Hematopoietic multipotent progenitor cell treated with erythropoietin and hydrocortisone succinate and interleukin-3 and kit ligand, for 17 days (in vitro differentiated cells): ENCODE measurements at regions not wholly inside any gene's neighbourhood (a gene's known extent, or its start where the extent isn't known, plus 50 kb on each side); places are given as distances from the start of the nearest gene placed in this dataset.
"Not testable (repeated sequence)": the region's sequence is repeated elsewhere in the genome, so short reads cannot be mapped to it uniquely, and the experiment has no call there.

Experiments used
- DNase-seq: peaks from one replicate; pipeline ENCODE4 v3.0.0-alpha.2; 2015; ENCODE audit warnings: low spot score

DNA sequence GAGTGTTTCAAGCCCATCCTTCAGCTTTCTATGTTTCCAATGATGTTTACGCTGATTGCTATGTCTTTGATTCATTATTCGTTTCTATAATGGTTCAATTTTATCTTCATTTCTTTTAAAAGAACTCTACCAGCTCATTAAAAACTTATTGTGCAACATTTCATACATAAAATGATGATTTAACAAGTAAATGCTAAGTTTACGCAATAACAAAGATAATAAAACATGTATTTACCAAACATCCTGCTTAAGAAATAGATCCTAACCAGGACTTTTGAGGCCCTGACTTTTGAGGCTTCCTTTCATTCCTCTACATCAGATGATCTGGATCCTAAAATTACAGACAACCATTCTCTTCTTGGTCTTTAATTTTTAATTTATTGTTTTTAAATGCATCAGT lies 86.5 kb upstream of the DLGAP1 start:
- DNase-seq, result no peak

DNA sequence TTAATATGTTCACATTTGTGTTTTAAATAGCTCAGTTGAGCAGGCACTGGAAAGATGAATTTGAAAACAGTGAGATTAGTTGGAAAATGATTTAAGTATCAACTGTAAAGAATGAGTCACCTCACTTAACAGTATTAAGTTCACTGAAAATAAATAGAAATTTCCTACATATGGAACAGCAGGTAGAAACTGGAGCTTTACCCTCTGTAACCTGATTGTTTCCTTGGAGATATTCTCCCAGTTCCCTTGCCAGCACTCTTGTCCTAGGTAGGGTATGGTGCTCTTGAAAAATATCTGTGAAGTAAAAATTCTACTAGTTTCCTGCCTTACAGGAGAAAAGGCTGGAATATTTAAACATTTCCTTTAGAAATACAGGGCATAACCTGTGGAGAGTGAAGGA lies 81.3 kb upstream of the DLGAP1 start:
- DNase-seq, result no peak

DNA sequence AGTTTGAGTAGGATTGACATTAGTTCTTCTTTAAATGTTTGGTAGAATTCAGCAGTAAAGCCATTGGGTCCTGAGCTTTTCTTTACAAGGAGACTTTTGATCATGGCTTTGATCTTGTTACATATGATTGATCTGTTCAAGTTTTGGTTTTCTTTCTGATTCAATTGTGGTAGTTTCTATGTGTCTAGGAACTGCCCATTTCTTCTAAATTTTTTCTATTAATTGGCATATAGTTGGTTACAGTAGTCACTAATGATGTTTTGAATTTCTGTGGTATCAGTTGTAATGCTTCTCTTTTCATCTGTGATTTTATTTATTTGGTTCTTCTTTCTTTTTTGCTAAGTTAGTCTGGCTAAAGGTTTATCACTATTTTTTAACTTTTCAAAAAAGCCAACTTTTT lies 73.3 kb upstream of the DLGAP1 start:
- DNase-seq, result no peak

DNA sequence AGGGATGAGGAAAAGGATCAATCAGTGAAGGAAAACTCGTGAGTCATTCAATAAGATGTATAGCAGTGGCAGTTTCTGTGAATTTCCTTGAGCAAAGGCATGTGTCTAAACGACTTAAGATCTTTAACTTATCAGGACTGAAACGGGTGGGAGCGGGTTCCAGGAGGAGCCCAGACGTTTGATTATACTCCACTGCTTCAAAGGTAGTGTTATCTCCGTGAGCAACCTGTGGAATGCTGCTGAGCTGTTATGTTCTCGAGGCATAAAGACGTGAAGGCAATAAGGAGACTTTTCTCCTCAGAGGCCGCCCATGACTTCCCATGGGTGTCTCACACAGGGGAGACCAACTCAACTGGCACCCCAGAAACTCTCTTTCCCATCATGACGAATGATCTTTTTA lies 72.7 kb upstream of the DLGAP1 start:
- not testable (repeated sequence) for DNase-seq

DNA sequence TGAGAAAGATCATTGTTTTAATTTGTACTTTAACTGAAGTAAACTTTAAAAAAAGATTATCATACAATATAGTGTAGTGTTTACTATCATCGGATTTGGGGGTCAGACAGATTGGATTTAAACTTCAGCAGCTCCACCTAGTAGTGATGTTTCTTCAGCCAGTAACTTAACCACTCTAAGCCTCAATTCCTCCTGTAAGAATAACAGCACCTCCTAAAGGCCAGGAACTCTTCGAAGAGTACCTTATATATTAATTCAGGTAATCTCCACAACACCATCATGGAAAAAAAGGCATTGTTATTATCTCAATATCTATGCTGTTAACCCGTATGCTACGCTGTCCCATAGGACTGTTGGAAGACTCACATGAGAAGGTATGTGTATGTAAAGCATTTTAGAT lies 69.0 kb upstream of the DLGAP1 start:
- no peak for DNase-seq

DNA sequence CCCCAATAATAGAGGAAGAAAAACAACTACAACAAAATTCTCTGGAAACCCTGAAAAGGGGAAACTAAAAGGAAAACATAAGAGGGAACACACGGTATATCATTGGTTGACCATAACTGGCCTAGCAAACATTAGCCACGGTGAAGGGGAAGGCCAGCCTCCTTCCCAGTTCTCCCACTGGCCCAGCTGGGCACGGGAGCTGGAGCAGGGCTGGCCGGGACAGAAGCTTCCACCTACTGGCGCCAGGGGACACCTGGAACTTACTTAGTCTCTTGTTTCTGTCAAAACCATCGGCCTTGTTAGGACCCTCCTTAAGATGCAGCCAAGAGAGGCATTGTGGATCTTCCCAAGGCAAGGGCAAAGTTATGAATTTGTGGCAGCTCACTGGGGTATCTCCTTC lies 56.1 kb upstream of the DLGAP1 start:
- no peak for DNase-seq

DNA sequence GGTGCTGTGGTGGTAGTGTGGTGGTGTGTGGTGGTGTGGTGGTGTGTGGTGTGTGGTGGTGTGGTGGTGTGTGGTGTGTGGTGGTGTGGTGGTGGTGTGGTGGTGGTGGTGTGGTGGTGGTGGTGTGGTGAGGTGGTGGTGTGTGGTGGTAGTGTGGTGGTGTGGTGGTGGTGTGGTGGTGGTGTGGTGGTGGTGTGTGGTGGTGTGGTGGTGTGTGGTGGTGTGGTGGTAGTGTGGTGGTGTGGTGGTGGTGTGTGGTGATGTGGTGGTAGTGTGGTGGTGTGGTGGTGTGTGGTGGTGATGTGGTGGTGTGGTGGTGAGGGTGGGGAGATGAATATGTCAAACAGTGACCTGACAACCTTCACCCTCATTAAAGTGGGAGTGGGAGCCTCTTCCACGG lies 55.6 kb upstream of the DLGAP1 start:
- DNase-seq, result no peak

- DNase-seq, result no peak
These were observed 55.1 kb upstream of the DLGAP1 start for GRCh38 chr18:4510160-4510559.
